Liver (tissue), 8 donors: ENCODE measurements at regions not wholly inside any gene's neighbourhood (a gene's known extent, or its start where the extent isn't known, plus 50 kb on each side); places are given as distances from the start of the nearest gene placed in this dataset.

ENCODE experiments used
- DNase-seq: peaks from one replicate; pipeline ENCODE4 v3.0.0-alpha.2; 2017; ENCODE audit warnings: low spot score
- H3K27ac ChIP-seq, 2 donors: one replicate each; pipeline ENCODE4 v1.7.0; 2013; ENCODE audit warnings: inconsistent platforms in 2 of 2, low read length in 2 of 2, control low read depth in 1 of 2, low read depth in 1 of 2, mild to moderate bottlenecking in 1 of 2
- H3K27me3 ChIP-seq, 4 donors: one replicate each; pipeline versions ENCODE4 v1.6.1 to v1.7.0; 2013; ENCODE audit warnings: low read length in 3 of 4, inconsistent platforms in 1 of 4, mild to moderate bottlenecking in 1 of 4, moderate library complexity in 1 of 4; ENCODE audit not compliant: control insufficient read depth in 4 of 4, insufficient read depth in 4 of 4
- H3K36me3 ChIP-seq, 4 donors: one replicate each; pipeline versions ENCODE4 v1.6.1 to v1.7.0; 2013; ENCODE audit warnings: low read length in 3 of 4, mild to moderate bottlenecking in 3 of 4, low read depth in 1 of 4, moderate library complexity in 1 of 4; ENCODE audit not compliant: control insufficient read depth in 4 of 4, insufficient read depth in 3 of 4
- H3K4me1 ChIP-seq, 4 donors: one replicate each; pipeline versions ENCODE4 v1.6.1 to v1.7.0; 2013; ENCODE audit warnings: low read length in 3 of 4, mild to moderate bottlenecking in 3 of 4, moderate library complexity in 1 of 4; ENCODE audit not compliant: control insufficient read depth in 4 of 4, insufficient read depth in 4 of 4
- H3K4me3 ChIP-seq, 3 donors: one replicate each; pipeline versions ENCODE4 v1.6.1 to v1.7.0; 2013; ENCODE audit warnings: low read length in 3 of 3, control low read depth in 1 of 3, low read depth in 1 of 3, mild to moderate bottlenecking in 1 of 3
- H3K9ac ChIP-seq, 2 donors: one replicate each; pipeline ENCODE4 v1.7.0; 2013; ENCODE audit warnings: low read length in 2 of 2, mild to moderate bottlenecking in 2 of 2, moderate library complexity in 2 of 2, control low read depth in 1 of 2, low read depth in 1 of 2
- H3K9me3 ChIP-seq, 4 donors: one replicate each; pipeline versions ENCODE4 v1.6.1 to v1.7.0; 2013; ENCODE audit warnings: low read length in 3 of 4; ENCODE audit not compliant: control insufficient read depth in 4 of 4
- ATF3 ChIP-seq: IDR thresholded peaks from 2 replicates; pipeline ENCODE4 v1.6.1; 2016; ENCODE audit warnings: antibody characterized with exemption
- CTCF ChIP-seq: fragments of 150-350 bp; IDR thresholded peaks from 2 replicates; pipeline ENCODE4 v1.5.1; 2017; ENCODE audit warnings: improper control_type of control experiment, low read depth, low read length; ENCODE audit not compliant: missing input control
- EGR1 ChIP-seq, 2 donors: IDR thresholded peaks; 2 replicates each; pipeline ENCODE4 v1.6.1; 2016 to 2018; ENCODE audit warnings: antibody characterized with exemption in 2 of 2, low read depth in 2 of 2
- FOXA1 ChIP-seq: IDR thresholded peaks from 2 replicates; pipeline ENCODE4 v1.6.1; 2016; ENCODE audit warnings: antibody characterized with exemption
- FOXA2 ChIP-seq: IDR thresholded peaks from 2 replicates; pipeline ENCODE4 v1.6.1; 2016; ENCODE audit warnings: antibody characterized with exemption
- GABPA ChIP-seq, 2 donors: IDR thresholded peaks in 1 of 2; conservative IDR thresholded peaks in 1 of 2; 2 replicates each; pipeline ENCODE4 v1.6.1; 2016; ENCODE audit warnings: antibody characterized with exemption in 2 of 2, mild to moderate bottlenecking in 1 of 2, moderate library complexity in 1 of 2
- HNF4A ChIP-seq, 2 donors: conservative IDR thresholded peaks; 2 replicates each; pipeline ENCODE4 v1.6.1; 2016; ENCODE audit warnings: antibody characterized with exemption in 2 of 2, mild to moderate bottlenecking in 2 of 2
- HNF4G ChIP-seq: IDR thresholded peaks from 2 replicates; pipeline ENCODE4 v1.6.1; 2016; ENCODE audit warnings: antibody characterized with exemption
- JUND ChIP-seq, 2 donors: IDR thresholded peaks; 2 replicates each; pipeline ENCODE4 v1.6.1; 2016; ENCODE audit warnings: antibody characterized with exemption in 2 of 2
- MAX ChIP-seq: IDR thresholded peaks from 2 replicates; pipeline ENCODE4 v1.6.1; 2016; ENCODE audit warnings: antibody characterized with exemption
- NR2F2 ChIP-seq: IDR thresholded peaks from 2 replicates; pipeline ENCODE4 v1.6.1; 2016; ENCODE audit warnings: antibody characterized with exemption
- RAD21 ChIP-seq, 2 donors: IDR thresholded peaks; 2 replicates each; pipeline ENCODE4 v1.6.1; 2016; ENCODE audit warnings: antibody characterized with exemption in 2 of 2, mild to moderate bottlenecking in 2 of 2
- REST ChIP-seq: IDR thresholded peaks from 2 replicates; pipeline ENCODE4 v1.6.1; 2016; ENCODE audit warnings: antibody characterized with exemption, mild to moderate bottlenecking
- RXRA ChIP-seq, 2 donors: IDR thresholded peaks; 2 replicates each; pipeline ENCODE4 v1.6.1; 2017 to 2018; ENCODE audit warnings: antibody characterized with exemption in 2 of 2, mild to moderate bottlenecking in 1 of 2
- SP1 ChIP-seq: IDR thresholded peaks from 2 replicates; pipeline ENCODE4 v1.6.1; 2018; ENCODE audit warnings: antibody characterized with exemption, mild to moderate bottlenecking
- TAF1 ChIP-seq: conservative IDR thresholded peaks from 2 replicates; pipeline ENCODE4 v1.6.1; 2016; ENCODE audit warnings: antibody characterized with exemption, mild to moderate bottlenecking
- ZBTB33 ChIP-seq: IDR thresholded peaks from 2 replicates; pipeline ENCODE4 v1.6.1; 2016; ENCODE audit warnings: antibody characterized with exemption
- WGBS: extraction: QIAGEN DNeasy Blood & Tissue Kit; methylation state at CpG from one replicate; pipeline ENCODE4 v1.1.7; 2013; 5-methylcytosine and 5-hydroxymethylcytosine counted together
- donor health status: healthy.
- donor health status: healthy.
- donor health status: healthy.
- donor health status: healthy.
- donor health status: healthy.

- Histone ChIP-seq H3K27ac (no peak overlapping the region), H3K36me3 (no peaks in the 10 kb centered on the region), H3K27me3 (no peaks in the 10 kb centered on the region), H3K9me3 (no peaks in the 10 kb centered on the region), H3K9ac (no peak overlapping the region), H3K4me1 (peaks cover 0 to 2% (median 2%) of the 10 kb centered on the region in 4 donors), H3K4me3 (no peak overlapping the region)
- WGBS: 83% methylated on average over 4 of the region's 4 CpGs
- DNase-seq: no peak
- TF ChIP-seq HNF4G (no peak), MAX (no peak), REST (no peak), RAD21 (IDR thresholded peaks at IDR 0.05) (no peak), ATF3 (no peak), ZBTB33 (no peak), CTCF (no peak), TAF1 (no peak), SP1 (no peak), HNF4A (conservative IDR thresholded peaks at IDR 0.05) (no peak), JUND (IDR thresholded peaks at IDR 0.05) (no peak), NR2F2 (no peak), GABPA (IDR thresholded peaks at IDR 0.05 in 1 of 2, conservative IDR thresholded peaks at IDR 0.05 in 1 of 2) (no peak), FOXA1 (no peak), RXRA (IDR thresholded peaks at IDR 0.05) (no peak)
Observed at GRCh38 chr15:31494786-31495185, 168.2 kb downstream of the KLF13 start.

GRCh38 chr15:31495281-31495680, 168.6 kb downstream of the KLF13 start:
- H3K9ac ChIP-seq: no peak overlapping the region
- H3K4me3 ChIP-seq: no peak overlapping the region
- H3K9me3 ChIP-seq: no peaks in the 10 kb centered on the region
- no peak overlapping the region for H3K27ac ChIP-seq
- H3K27me3 ChIP-seq: no peaks in the 10 kb centered on the region
- H3K36me3 ChIP-seq: no peaks in the 10 kb centered on the region
- TF ChIP-seq HNF4A (conservative IDR thresholded peaks at IDR 0.05) (no peak), FOXA1 (no peak), FOXA2 (no peak), GABPA (IDR thresholded peaks at IDR 0.05 in 1 of 2, conservative IDR thresholded peaks at IDR 0.05 in 1 of 2) (no peak), REST (no peak), EGR1 (IDR thresholded peaks at IDR 0.05; ENCODE audit: low read depth in 2 of 2) (no peak), NR2F2 (no peak), ZBTB33 (no peak), RXRA (IDR thresholded peaks at IDR 0.05) (no peak), HNF4G (no peak), RAD21 (IDR thresholded peaks at IDR 0.05) (no peak)
- H3K4me1 ChIP-seq: no peaks in the 10 kb centered on the region
- WGBS: 88% methylated on average over 4 of the region's 4 CpGs
- DNase-seq: no peak
